ENCODE measurements at regions not wholly inside any gene's neighbourhood (a gene's known extent, or its start where the extent isn't known, plus 50 kb on each side); places are given as distances from the start of the nearest gene placed in this dataset.

DNA sequence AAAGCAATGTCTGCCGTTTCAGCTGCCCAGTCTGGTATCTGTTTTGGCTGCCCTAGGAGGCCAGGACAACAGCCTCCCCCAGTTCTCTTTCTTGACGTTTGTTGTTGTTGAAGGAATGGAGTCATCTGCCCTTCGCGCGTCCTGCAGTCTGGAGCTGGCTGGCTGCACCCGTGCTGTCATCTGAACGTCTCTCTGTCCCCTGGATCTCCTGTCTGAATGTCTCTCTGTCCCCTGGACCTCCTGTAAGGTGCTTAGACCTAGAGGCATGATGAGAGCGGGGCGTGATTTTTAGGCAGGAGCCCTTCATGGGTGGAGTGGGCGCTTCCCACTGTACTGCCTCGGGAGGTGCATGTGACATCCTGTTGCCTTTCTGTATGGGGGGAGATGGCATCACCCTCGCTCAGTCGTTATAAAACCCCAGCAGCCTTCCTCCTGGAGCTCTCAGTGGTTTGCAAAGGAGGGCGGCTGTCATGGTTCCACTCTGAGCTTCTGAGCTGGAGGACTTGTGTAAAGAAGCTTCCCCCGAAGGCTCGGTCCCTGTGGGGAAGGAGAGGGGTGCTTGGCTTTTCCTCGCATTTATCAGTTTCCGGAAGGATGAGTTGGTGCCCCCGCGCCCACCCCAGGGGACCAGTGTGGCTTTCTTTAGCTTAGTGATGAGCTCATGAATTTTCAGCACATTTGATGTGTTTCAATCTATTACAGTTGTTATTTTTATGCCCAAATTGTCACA lies 49.8 kb upstream of the OLFM1 start:
- TF ChIP-seq POLR2A (IDR thresholded peaks at IDR 0.05; ENCODE audit: low read length) (no peak), GATA1 (IDR thresholded peaks at IDR 0.05; ENCODE audit: low read depth, low read length) (no peak)
